Neural crest cell (in vitro differentiated cells): ENCODE measurements at regions not wholly inside any gene's neighbourhood (a gene's known extent, or its start where the extent isn't known, plus 50 kb on each side); places are given as distances from the start of the nearest gene placed in this dataset.

ENCODE experiments used
- DNase-seq: peaks from one replicate; pipeline ENCODE4 v3.0.0; 2021; ENCODE audit warnings: low read depth, mixed read lengths, low spot score
- H3K27ac Mint-ChIP-seq: one replicate; pipeline ENCODE4 v1.8.0; 2021; ENCODE audit warnings: mild to moderate bottlenecking, mixed read lengths; ENCODE audit not compliant: unreplicated experiment
- H3K27me3 Mint-ChIP-seq: 2 replicates; pipeline ENCODE4 v1.8.0; 2021; ENCODE audit warnings: low read depth, mild to moderate bottlenecking, mixed read lengths
- H3K36me3 Mint-ChIP-seq: 2 replicates; pipeline ENCODE4 v1.8.0; 2021; ENCODE audit warnings: low read depth, mild to moderate bottlenecking, mixed read lengths
- H3K4me1 Mint-ChIP-seq: 2 replicates; pipeline ENCODE4 v1.8.0; 2021; ENCODE audit warnings: mixed read lengths
- H3K4me3 Mint-ChIP-seq: one replicate; pipeline ENCODE4 v1.8.0; 2021; ENCODE audit warnings: mild to moderate bottlenecking, mixed read lengths
- H3K9me3 Mint-ChIP-seq: 2 replicates; pipeline ENCODE4 v1.8.0; 2021; ENCODE audit warnings: mixed read lengths
- CTCF ChIP-seq: fragments of 200-600 bp; sonication (generic); conservative IDR thresholded peaks from 2 replicates; pipeline ENCODE4 v1.5.0; 2021; ENCODE audit warnings: antibody characterized with exemption, mild to moderate bottlenecking

GRCh38 chr7:54629771-54630170, 87.6 kb downstream of the VSTM2A start:
- H3K9me3 Mint-ChIP-seq: peaks cover 10% of the 10 kb centered on the region
- H3K4me3 Mint-ChIP-seq: no peak overlapping the region
- no peak for DNase-seq
- H3K36me3 Mint-ChIP-seq: no peaks in the 10 kb centered on the region
- no peaks in the 10 kb centered on the region for H3K27me3 Mint-ChIP-seq
- H3K4me1 Mint-ChIP-seq: no peaks in the 10 kb centered on the region
- H3K27ac Mint-ChIP-seq: no peak overlapping the region
- no peak for TF ChIP-seq CTCF

- TF ChIP-seq CTCF: no peak
- no peak for DNase-seq
- Mint-ChIP-seq H3K9me3 (no peaks in the 10 kb centered on the region), H3K36me3 (no peaks in the 10 kb centered on the region), H3K4me1 (no peaks in the 10 kb centered on the region), H3K27me3 (no peaks in the 10 kb centered on the region), H3K4me3 (no peak overlapping the region), H3K27ac (no peak overlapping the region)
Measured at GRCh38 chr7:54622696-54623309, 80.6 kb downstream of the VSTM2A start.
